ENCODE measurements at regions not wholly inside any gene's neighbourhood (a gene's known extent, or its start where the extent isn't known, plus 50 kb on each side); places are given as distances from the start of the nearest gene placed in this dataset.

GRCh38 chr15:93286446-93286845 is 197.4 kb upstream of the RGMA start (continued):
- no peak for TF ChIP-seq ARID4B (CRISPR knock-in tag; IDR thresholded peaks at IDR 0.05; ENCODE audit: borderline replicate concordance)
- no peak for TF ChIP-seq JAZF1 (CRISPR knock-in tag; IDR thresholded peaks at IDR 0.05)
- no peak for TF ChIP-seq SMAD3 (CRISPR knock-in tag; IDR thresholded peaks at IDR 0.05; ENCODE audit: borderline replicate concordance)
- no peak for TF ChIP-seq CREM (CRISPR knock-in tag; IDR thresholded peaks at IDR 0.05)
- TF ChIP-seq NFE2L1 (CRISPR knock-in tag; IDR thresholded peaks at IDR 0.05) = no peak
- no peak for TF ChIP-seq PREB (CRISPR knock-in tag; IDR thresholded peaks at IDR 0.05; ENCODE audit: borderline replicate concordance)
- no peak for TF ChIP-seq TEAD4 (CRISPR knock-in tag; IDR thresholded peaks at IDR 0.05)
- no peak for TF ChIP-seq ZNF263 (CRISPR knock-in tag; IDR thresholded peaks at IDR 0.05; ENCODE audit: low read depth)

GRCh38 chr15:93283854-93284253 is 194.8 kb upstream of the RGMA start:
- Mint-ChIP-seq H3K36me3 (no peaks in the 10 kb centered on the region), H3K9me3 (peaks cover 4% of the 10 kb centered on the region; the same call in 1 of the 2 replicates), H3K4me3 (no peak overlapping the region), H3K4me1 (peaks cover 38% of the 10 kb centered on the region), H3K27ac (no peak overlapping the region), H3K27me3 (ENCODE audit: low read depth) (peaks cover 6% of the 10 kb centered on the region)
- POLR2A ChIA-PET = no interaction called here
- ATAC-seq = no peak
- CTCF ChIA-PET = no interaction called here
- DNase-seq (ENCODE audit: low spot score) = no peak
- no peak for TF ChIP-seq NR1H2 (CRISPR knock-in tag; IDR thresholded peaks at IDR 0.05)

GRCh38 chr15:93282808-93283207 is 193.8 kb upstream of the RGMA start:
- DNase-seq (ENCODE audit: low spot score) (no peak), ATAC-seq (no peak)
- POLR2A ChIA-PET = no interaction called here
- peaks cover 40% of the 10 kb centered on the region for H3K4me1 Mint-ChIP-seq
- H3K27me3 Mint-ChIP-seq (ENCODE audit: low read depth) = peaks cover 6% of the 10 kb centered on the region
- H3K27ac Mint-ChIP-seq = no peak overlapping the region
- CTCF ChIA-PET = no interaction called here
- peaks cover 4% of the 10 kb centered on the region; the same call in 1 of the 2 replicates for H3K9me3 Mint-ChIP-seq
- H3K4me3 Mint-ChIP-seq = no peak overlapping the region
- H3K36me3 Mint-ChIP-seq = no peaks in the 10 kb centered on the region
- no peak for TF ChIP-seq MAX (CRISPR knock-in tag; IDR thresholded peaks at IDR 0.05)
- TF ChIP-seq TP53 (CRISPR knock-in tag; IDR thresholded peaks at IDR 0.05) = no peak
- no peak for TF ChIP-seq ERG (CRISPR knock-in tag; IDR thresholded peaks at IDR 0.05)
- TF ChIP-seq AR (CRISPR knock-in tag; IDR thresholded peaks at IDR 0.05) = no peak
- TF ChIP-seq ZNF317 (CRISPR knock-in tag; IDR thresholded peaks at IDR 0.05; ENCODE audit: borderline replicate concordance, low read depth) = no peak
- no peak for TF ChIP-seq MXD4 (CRISPR knock-in tag; IDR thresholded peaks at IDR 0.05; ENCODE audit: borderline replicate concordance)
- TF ChIP-seq ZNF232 (CRISPR knock-in tag; IDR thresholded peaks at IDR 0.05) = no peak
- no peak for TF ChIP-seq USF2 (CRISPR knock-in tag; IDR thresholded peaks at IDR 0.05)
- TF ChIP-seq RORB (CRISPR knock-in tag; IDR thresholded peaks at IDR 0.05) = no peak
- TF ChIP-seq ARID4B (CRISPR knock-in tag; IDR thresholded peaks at IDR 0.05; ENCODE audit: borderline replicate concordance) = no peak
- no peak for TF ChIP-seq CBFB (CRISPR knock-in tag; IDR thresholded peaks at IDR 0.05; ENCODE audit: low read depth)
